Left kidney (tissue), 1 donor: ENCODE measurements at regions not wholly inside any gene's neighbourhood (a gene's known extent, or its start where the extent isn't known, plus 50 kb on each side); places are given as distances from the start of the nearest gene placed in this dataset.

Source experiments
- DNase-seq: peaks from one replicate; pipeline ENCODE4 v3.0.0-alpha.2; 2013

DNA sequence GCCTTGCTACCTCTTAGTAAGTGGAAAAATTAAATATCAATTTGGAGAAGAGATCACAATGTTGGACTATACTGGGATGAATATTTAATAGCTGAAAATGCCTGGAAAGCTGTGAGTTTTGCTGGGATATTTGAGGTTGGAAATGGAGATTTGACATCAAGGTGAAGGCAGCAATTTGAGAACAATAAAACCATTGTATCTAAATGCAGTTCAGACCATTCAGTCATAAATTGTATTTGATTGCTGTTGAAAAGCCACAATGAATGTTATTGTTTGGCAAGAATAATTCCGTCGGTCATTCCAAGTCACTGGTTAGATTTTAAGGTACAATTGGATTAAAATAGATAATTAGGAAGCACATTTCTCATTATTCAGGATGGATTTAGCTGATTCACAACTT is 325.6 kb downstream of the HRH4 start:
- DNase-seq: no peak

- DNase-seq: no peak
Measured at GRCh38 chr18:24790347-24790746, 329.9 kb downstream of the HRH4 start.

- DNase-seq: no peak
Measured at GRCh38 chr18:24791751-24792545, 331.5 kb downstream of the HRH4 start.

DNA sequence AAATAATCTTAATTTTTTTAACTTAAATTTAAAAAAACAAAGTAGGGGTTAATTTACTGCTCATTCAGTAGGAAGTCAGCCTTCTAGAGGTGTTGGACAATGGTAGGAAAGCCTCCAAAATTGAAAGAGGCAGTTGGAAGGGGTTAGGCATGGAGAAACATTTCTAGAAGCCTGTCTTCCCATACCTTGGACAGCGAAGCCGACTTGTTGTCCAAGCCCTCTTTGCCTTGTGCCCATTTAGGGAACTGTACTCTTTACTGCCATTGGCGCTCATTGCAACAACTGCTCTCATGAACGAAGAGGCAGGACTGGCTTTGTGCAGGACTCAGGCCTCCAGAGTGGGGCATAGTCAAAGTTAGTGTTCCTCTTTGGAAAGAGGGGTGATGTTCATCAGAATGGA is 333.3 kb downstream of the HRH4 start:
- no peak for DNase-seq

- no peak for DNase-seq
Measured at GRCh38 chr18:24795129-24795528, 334.7 kb downstream of the HRH4 start.

- no peak for DNase-seq
Measured at GRCh38 chr18:24797981-24798380, 337.5 kb downstream of the HRH4 start.

- DNase-seq: no peak
Measured at GRCh38 chr18:24799176-24799575, 338.7 kb downstream of the HRH4 start.

GRCh38 chr18:24799720-24800119 is 339.3 kb downstream of the HRH4 start:
- no peak for DNase-seq

GRCh38 chr18:24801001-24801400 is 340.6 kb downstream of the HRH4 start:
- DNase-seq: no peak

GRCh38 chr18:24802456-24802855 is 342.0 kb downstream of the HRH4 start:
- DNase-seq: no peak

- DNase-seq: no peak
Measured at GRCh38 chr18:24805156-24805555, 344.7 kb downstream of the HRH4 start.

- DNase-seq: no peak
Measured at GRCh38 chr18:24809173-24809950, 348.9 kb downstream of the HRH4 start.

GRCh38 chr18:24810561-24811305 is 350.3 kb downstream of the HRH4 start:
- no peak for DNase-seq

- no peak for DNase-seq
Measured at GRCh38 chr18:24811950-24812681, 351.7 kb downstream of the HRH4 start.

DNA sequence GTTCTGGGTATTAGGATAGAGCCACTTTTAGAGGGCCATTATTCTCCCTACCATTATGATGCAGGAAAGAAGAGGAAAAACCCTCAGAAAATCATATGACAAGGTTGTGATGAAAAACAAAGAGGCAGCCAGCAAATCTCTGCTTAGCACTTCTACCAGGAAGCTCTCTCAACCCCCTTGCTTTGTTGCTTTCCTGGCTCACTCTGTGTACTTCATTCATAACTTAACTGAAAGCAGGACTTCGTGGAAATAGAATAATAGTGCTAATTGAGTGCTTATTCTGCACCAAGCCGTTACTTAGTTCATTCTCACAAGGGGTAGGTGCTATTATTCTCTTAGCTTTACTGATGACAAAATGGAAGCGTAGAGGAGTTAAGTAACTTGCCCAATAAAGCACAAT is 354.1 kb downstream of the HRH4 start:
- DNase-seq: no peak

GRCh38 chr18:24817150-24817549 is 356.7 kb downstream of the HRH4 start:
- no peak for DNase-seq

GRCh38 chr18:24817587-24818371 is 357.3 kb downstream of the HRH4 start:
- DNase-seq: no peak

DNA sequence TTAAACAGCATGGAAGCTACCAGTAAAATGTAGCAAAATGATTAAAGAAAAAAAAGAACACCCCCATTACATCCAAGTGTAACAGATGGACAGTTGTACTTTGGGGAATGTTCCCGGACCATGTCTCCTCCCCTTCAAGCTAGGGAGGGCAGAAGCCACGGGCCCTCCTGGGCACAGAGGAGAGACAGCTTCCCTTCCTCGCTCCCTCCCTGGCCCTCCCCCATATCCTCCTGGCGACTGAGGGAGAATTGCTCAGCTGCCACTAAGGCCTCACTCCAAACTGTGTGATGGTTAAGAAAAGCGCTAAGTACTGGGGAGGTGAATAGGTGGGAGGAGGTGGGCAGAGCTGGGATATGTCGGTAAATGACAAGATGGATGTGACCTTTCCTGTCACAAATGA is 358.0 kb downstream of the HRH4 start:
- DNase-seq: no peak

GRCh38 chr18:24819141-24819890 is 358.9 kb downstream of the HRH4 start:
- no peak for DNase-seq

DNA sequence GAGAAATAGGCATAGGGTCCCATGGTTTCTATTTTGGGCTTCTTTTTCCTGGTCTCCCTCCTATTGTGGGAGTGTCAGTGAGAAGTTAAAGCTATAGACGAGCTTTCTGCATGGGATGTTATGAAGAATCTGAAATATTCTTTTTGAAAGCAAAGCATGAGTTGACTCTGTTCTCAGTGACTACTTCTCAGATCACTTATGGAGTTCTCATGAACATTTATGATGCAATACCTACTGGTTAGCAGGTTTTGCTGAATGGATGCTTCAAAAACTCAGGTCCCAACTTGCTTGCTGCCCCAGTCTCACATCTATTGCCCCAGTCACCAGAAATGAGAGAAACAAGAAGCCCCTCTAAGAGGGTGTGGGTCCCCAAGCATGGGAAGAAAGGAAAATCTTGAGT is 365.0 kb downstream of the HRH4 start:
- no peak for DNase-seq

- DNase-seq: no peak
Measured at GRCh38 chr18:24826605-24827004, 366.2 kb downstream of the HRH4 start.
